ENCODE measurements at regions not wholly inside any gene's neighbourhood (a gene's known extent, or its start where the extent isn't known, plus 50 kb on each side); places are given as distances from the start of the nearest gene placed in this dataset.

DNA sequence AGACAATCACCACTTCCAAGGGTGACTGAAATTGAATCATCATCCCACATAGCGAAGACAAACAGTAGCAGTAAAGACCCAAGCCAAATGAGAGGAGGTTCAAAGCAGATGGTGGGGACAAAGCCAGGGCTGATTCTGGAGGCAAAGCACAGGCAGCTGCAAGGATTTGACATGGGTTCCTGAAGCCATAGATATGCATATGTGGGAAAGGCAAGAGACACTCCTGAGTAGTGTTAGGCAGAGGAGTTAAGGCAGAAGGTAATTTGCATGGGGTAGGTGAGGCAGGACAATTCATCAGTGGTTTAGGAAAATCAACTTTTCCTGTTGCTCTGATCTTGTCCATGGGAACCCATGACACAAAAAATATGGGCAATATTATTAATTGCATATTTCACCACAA, 462.8 kb downstream of the FAM181B start:
- no peak overlapping the region for H3K27ac Mint-ChIP-seq
- no peaks in the 10 kb centered on the region for H3K36me3 Mint-ChIP-seq
- no peak overlapping the region for H3K4me3 Mint-ChIP-seq
- CTCF ChIA-PET: no interaction called here
- no peaks in the 10 kb centered on the region for H3K4me1 Mint-ChIP-seq
- H3K9me3 Mint-ChIP-seq (ENCODE audit: low read depth): no peaks in the 10 kb centered on the region
- ATAC-seq (no peak), DNase-seq (no peak)
- no peaks in the 10 kb centered on the region for H3K27me3 Mint-ChIP-seq

DNA sequence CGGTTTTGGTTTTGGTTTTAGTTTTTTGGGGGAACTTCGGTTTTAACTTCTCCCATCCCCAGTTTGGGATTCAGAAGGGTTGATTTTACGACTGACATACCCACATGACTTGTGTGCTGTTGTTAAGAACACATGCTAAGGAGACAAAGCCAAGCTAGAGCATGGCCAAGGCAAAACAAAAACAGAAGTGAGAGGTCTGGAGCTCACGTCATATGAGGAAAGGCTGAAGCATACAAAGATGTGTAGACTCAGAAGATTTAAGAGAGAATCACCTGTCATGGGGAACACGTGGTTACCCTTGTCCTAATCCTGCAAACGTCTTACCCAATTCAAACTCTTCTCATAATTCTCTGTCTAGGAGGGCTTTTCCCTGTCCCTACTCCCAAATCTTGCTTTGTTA, 465.0 kb downstream of the FAM181B start:
- no peaks in the 10 kb centered on the region for H3K9me3 Mint-ChIP-seq (ENCODE audit: low read depth)
- H3K27me3 Mint-ChIP-seq: no peaks in the 10 kb centered on the region
- no peak overlapping the region for H3K4me3 Mint-ChIP-seq
- no peak overlapping the region for H3K27ac Mint-ChIP-seq
- no peak for ATAC-seq
- H3K4me1 Mint-ChIP-seq: no peaks in the 10 kb centered on the region
- DNase-seq: no peak
- CTCF ChIA-PET: no interaction called here
- no peaks in the 10 kb centered on the region for H3K36me3 Mint-ChIP-seq

DNA sequence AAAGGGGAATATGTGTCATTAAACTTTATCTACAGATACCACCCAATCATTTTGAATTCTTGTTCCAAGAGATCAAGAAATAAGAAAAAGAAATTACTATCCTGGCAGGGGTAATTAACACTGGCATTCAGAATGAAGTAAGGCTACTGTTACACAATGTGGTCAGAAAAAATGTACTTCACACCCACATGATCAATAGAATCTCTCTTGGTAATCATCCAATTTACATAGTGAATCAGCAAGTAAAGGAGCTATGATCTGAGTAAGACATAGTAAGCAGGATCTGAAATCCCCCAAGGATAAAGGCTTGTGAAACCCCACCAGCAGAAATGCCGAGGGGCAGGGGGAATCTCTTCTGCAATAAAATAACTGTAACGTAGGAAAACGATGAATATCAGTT, 466.5 kb downstream of the FAM181B start:
- Mint-ChIP-seq H3K36me3 (no peaks in the 10 kb centered on the region), H3K27me3 (no peaks in the 10 kb centered on the region), H3K4me3 (no peak overlapping the region), H3K27ac (no peak overlapping the region), H3K9me3 (ENCODE audit: low read depth) (no peaks in the 10 kb centered on the region), H3K4me1 (no peaks in the 10 kb centered on the region)
- DNase-seq (no peak), ATAC-seq (no peak)
- CTCF ChIA-PET: no interaction called here

DNA sequence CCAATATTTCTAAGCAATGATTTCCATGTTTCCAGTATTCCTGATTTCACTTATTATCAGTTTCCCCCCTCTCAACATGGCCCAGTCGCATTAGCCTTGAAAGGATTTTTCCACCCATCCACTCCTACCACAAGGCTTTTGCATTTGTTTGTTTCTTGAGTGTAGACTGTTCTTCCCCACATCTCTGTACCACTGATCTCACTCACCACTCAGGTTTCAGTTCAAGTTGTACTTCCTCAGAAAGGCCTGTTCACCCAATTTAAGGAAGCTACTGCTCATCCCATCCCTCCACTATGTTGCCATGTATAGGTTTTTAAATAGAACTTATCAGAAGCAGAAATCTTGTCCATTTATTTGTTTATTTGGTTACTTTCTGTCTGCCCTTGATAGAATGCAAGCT, 472.3 kb downstream of the FAM181B start:
- no peaks in the 10 kb centered on the region for H3K4me1 Mint-ChIP-seq
- no peak overlapping the region for H3K4me3 Mint-ChIP-seq
- DNase-seq: no peak
- no peak for ATAC-seq
- H3K27me3 Mint-ChIP-seq: no peaks in the 10 kb centered on the region
- CTCF ChIA-PET: no interaction called here
- H3K9me3 Mint-ChIP-seq (ENCODE audit: low read depth): no peaks in the 10 kb centered on the region
- no peak overlapping the region for H3K27ac Mint-ChIP-seq
- H3K36me3 Mint-ChIP-seq: no peaks in the 10 kb centered on the region

DNA sequence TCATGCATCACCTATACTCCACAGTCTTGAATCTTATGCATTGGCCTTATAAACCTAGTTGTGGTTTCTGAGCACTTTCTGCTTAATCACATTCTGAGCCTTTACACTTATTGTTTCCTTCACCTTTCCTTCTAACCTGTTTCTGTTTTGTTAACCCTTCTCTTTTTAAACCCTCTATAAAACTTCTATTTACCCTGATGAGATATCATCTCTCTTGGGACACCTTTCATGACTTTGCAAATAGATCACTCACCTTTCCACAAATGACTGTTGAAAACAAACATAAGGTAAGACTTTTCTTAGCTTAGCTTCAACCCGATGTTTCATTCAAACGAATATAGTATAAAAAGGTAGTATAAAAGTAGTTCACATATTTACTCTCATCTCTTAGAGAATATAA, 483.6 kb downstream of the FAM181B start:
- H3K36me3 Mint-ChIP-seq: no peaks in the 10 kb centered on the region
- H3K27ac Mint-ChIP-seq: no peak overlapping the region
- no peaks in the 10 kb centered on the region for H3K9me3 Mint-ChIP-seq (ENCODE audit: low read depth)
- H3K4me1 Mint-ChIP-seq: no peaks in the 10 kb centered on the region
- no peak for ATAC-seq
- no peak overlapping the region for H3K4me3 Mint-ChIP-seq
- DNase-seq: no peak
- CTCF ChIA-PET: no interaction called here
- peaks cover 3% of the 10 kb centered on the region for H3K27me3 Mint-ChIP-seq

DNA sequence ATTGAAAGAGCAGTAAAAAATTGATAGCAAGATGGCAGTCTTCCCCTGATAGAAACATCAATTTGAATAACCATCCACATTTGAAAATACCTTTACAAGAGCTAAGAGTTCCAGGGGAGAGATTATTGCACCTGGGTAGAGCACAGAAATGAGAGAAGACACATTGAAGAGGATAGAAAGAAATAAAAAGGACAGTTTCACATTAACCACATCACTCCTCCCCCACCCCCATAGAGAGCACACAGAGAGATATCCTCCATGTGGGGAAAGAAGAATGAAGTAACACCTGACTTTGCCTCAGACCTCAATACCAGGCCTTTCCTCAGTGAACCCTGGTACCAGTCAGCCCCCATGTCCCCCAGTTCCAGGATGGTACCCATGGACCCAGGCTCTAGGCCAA, 486.7 kb downstream of the FAM181B start:
- no peaks in the 10 kb centered on the region for H3K4me1 Mint-ChIP-seq
- H3K9me3 Mint-ChIP-seq (ENCODE audit: low read depth): no peaks in the 10 kb centered on the region
- CTCF ChIA-PET: no interaction called here
- ATAC-seq (no peak), DNase-seq (no peak)
- no peaks in the 10 kb centered on the region for H3K36me3 Mint-ChIP-seq
- no peak overlapping the region for H3K27ac Mint-ChIP-seq
- H3K27me3 Mint-ChIP-seq: peaks cover 3% of the 10 kb centered on the region
- no peak overlapping the region for H3K4me3 Mint-ChIP-seq

DNA sequence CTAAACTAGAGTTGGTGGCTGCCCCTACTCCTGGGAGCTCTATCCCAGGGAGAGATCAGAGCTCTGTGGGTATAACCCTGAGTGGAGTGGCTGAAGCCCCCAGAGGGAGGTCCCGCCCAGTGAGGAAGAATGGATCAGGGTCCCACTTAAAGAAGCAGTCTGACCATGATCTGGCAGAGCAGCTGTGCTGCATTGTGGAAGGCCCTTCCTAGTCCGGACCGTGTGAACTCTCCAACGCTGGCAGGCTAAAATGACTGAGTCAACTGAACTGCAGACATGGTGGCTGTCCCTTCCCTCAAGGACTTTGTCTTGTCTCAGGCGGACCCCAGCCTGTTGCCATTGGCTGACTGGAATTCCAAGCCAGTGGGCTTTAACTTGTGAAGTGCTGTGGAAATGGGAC, 494.2 kb downstream of the FAM181B start:
- DNase-seq (no peak), ATAC-seq (no peak)
- no peak overlapping the region for H3K27ac Mint-ChIP-seq
- no peaks in the 10 kb centered on the region for H3K4me1 Mint-ChIP-seq
- no peak overlapping the region for H3K4me3 Mint-ChIP-seq
- H3K36me3 Mint-ChIP-seq: no peaks in the 10 kb centered on the region
- no peaks in the 10 kb centered on the region for H3K27me3 Mint-ChIP-seq
- CTCF ChIA-PET: no interaction called here
- no peaks in the 10 kb centered on the region for H3K9me3 Mint-ChIP-seq (ENCODE audit: low read depth)

DNA sequence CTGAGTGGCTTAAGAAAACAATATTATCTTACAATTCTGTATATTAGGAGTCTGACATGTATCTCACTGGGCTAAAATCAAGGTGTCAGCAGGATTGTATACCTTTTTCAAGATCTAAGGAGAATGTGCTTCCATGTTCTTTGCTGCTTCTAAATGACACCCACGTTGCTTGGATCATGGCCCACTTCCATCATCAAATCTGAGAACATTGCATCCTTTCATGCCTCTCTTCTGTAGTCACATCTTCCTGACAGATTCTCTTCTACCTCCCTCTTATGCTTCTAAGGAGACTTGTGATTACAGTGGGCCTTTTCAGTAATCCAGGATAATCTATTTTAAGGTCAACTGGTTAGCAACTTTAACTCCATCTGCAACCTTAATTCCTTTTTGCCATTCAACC, 499.4 kb downstream of the FAM181B start:
- DNase-seq: no peak
- CTCF ChIA-PET: no interaction called here
- H3K9me3 Mint-ChIP-seq (ENCODE audit: low read depth): no peaks in the 10 kb centered on the region
- H3K4me3 Mint-ChIP-seq: no peak overlapping the region
- no peaks in the 10 kb centered on the region for H3K36me3 Mint-ChIP-seq
- ATAC-seq: no peak
- peaks cover 12% of the 10 kb centered on the region for H3K4me1 Mint-ChIP-seq
- no peak overlapping the region for H3K27ac Mint-ChIP-seq
- H3K27me3 Mint-ChIP-seq: peaks cover 4% of the 10 kb centered on the region

DNA sequence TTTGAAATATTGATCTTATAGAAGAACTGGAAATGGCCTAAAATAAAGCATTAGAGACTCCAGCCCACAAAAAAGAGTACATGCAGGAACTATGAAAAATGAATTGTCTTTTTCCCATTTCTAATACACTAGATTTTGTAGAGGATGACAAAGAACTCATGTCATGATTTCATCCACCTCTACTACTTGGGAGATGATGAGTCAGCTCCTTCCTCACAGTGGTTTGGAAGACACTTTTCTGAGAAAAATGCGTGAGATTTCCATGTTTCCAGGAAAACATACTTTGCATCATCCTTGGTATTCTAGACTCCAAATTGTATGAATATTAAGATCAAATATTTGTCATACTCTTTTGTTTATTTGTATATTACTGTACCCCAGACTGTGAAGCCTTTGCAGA, 500.5 kb downstream of the FAM181B start:
- no peaks in the 10 kb centered on the region for H3K36me3 Mint-ChIP-seq
- H3K4me1 Mint-ChIP-seq: peaks cover 12% of the 10 kb centered on the region
- H3K27me3 Mint-ChIP-seq: peaks cover 4% of the 10 kb centered on the region
- no peaks in the 10 kb centered on the region for H3K9me3 Mint-ChIP-seq (ENCODE audit: low read depth)
- no peak for DNase-seq
- H3K4me3 Mint-ChIP-seq: no peak overlapping the region
- no peak for ATAC-seq
- CTCF ChIA-PET: no interaction called here
- H3K27ac Mint-ChIP-seq: no peak overlapping the region

DNA sequence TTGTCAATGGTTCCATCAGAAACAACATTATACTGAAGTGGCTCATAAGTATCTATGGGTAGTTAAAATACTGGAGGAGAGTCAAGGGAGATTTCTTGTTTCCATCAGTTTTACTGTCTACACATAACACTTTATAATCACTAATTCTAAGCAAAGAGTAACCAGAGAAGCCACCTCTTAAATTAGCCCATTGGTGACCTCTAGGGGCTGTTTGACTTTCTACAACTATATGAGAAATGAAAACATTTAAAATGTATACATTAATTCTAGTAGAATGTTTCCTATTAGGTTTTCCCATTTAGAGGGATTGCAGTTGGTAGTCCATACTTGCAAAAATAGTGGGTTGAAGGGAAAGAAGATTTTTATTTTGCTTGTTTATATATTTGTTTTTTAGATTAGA, 504.3 kb downstream of the FAM181B start:
- CTCF ChIA-PET: interaction anchor here (1.2 kb wide), 1 partner anchor 584 kb away, joined by 4 read pairs; no protein-coding TSS in a partner anchor

DNA sequence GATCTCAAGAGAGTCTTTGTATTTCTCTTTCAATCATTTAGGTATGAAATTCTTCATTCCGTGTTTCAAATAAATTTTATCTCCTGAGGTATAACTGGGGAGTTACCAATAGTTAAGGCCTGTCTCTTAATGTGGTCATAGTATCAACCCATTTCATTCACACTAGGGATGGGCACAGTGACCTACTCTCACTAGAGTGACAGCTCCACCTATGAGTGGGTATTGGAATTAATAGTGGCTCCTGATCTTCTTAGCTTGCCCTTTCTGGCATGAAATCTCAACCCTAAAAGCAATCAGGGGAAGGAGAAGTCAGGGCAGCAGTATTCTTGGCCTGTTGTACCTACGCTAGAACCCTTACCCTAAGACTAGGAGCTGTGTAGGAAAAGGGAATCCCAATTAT, 507.7 kb downstream of the FAM181B start:
- Mint-ChIP-seq H3K9me3 (ENCODE audit: low read depth) (no peaks in the 10 kb centered on the region), H3K36me3 (no peaks in the 10 kb centered on the region), H3K4me1 (no peaks in the 10 kb centered on the region), H3K4me3 (no peak overlapping the region), H3K27me3 (no peaks in the 10 kb centered on the region), H3K27ac (no peak overlapping the region)
- ATAC-seq: no peak
- CTCF ChIA-PET: no interaction called here
- DNase-seq: no peak

More for the DNA sequence above, 504.3 kb downstream of the FAM181B start:
- Mint-ChIP-seq H3K9me3 (ENCODE audit: low read depth) (no peaks in the 10 kb centered on the region), H3K4me1 (peaks cover 12% of the 10 kb centered on the region), H3K27me3 (peaks cover 4% of the 10 kb centered on the region), H3K4me3 (no peak overlapping the region), H3K36me3 (no peaks in the 10 kb centered on the region), H3K27ac (no peak overlapping the region)
- DNase-seq (no peak), ATAC-seq (no peak)

DNA sequence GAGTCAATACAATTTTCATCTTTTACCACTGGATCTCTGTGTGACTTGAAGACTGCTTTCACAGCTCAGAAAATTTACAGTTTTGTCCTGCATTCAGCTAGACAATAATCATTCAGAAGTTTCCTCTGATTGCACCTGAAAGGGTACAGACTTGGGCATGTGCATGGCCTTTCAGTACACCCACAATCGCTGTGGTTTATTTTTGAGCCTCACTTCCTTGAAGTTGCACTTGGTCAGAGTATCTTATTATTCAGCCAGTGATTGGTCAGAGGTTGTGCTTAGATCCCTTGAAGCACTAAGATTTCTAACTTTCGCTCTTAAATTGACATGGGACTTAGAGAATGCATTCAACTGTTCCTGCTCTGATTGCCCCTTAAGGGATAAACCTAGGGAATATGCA, 508.2 kb downstream of the FAM181B start:
- no peaks in the 10 kb centered on the region for H3K4me1 Mint-ChIP-seq
- no peaks in the 10 kb centered on the region for H3K27me3 Mint-ChIP-seq
- no peaks in the 10 kb centered on the region for H3K9me3 Mint-ChIP-seq (ENCODE audit: low read depth)
- no peak overlapping the region for H3K4me3 Mint-ChIP-seq
- DNase-seq: no peak
- no peak for ATAC-seq
- no peaks in the 10 kb centered on the region for H3K36me3 Mint-ChIP-seq
- H3K27ac Mint-ChIP-seq: no peak overlapping the region
- CTCF ChIA-PET: no interaction called here

DNA sequence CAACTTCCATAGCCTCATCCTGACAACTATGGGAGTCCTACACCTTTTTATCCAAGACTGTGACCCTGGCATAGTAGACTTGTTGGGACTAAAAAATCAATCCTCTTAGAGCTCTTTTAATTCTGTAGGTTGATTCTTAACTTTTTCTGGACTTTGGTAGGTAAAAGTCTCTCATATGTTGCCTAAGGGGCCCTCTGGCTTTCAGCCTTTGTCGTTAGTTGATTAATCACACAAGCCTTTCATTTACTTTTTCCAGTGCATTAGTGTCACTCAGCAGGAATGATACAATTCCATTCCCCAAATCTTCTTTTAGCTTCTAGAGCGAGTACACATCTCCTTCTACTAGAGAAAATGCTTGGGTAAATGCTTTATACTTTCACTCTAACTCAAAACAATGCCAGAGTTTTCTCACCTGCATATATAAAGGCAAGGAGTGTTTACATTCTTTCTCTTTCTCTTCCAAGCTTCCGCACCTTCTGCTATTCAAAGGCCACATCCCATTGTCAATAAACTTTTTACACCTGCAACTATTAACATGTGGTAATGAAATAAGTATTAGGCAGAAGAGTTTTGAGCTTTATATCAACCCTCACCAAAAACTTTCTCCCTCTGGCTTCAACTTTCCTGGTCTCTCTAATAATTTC, 516.6 kb downstream of the FAM181B start:
- no peak overlapping the region for H3K27ac Mint-ChIP-seq
- no peak overlapping the region for H3K4me3 Mint-ChIP-seq
- no peaks in the 10 kb centered on the region for H3K27me3 Mint-ChIP-seq
- no peak for DNase-seq
- no peaks in the 10 kb centered on the region for H3K9me3 Mint-ChIP-seq (ENCODE audit: low read depth)
- ATAC-seq: no peak
- no peaks in the 10 kb centered on the region for H3K4me1 Mint-ChIP-seq
- CTCF ChIA-PET: no interaction called here
- no peaks in the 10 kb centered on the region for H3K36me3 Mint-ChIP-seq

DNA sequence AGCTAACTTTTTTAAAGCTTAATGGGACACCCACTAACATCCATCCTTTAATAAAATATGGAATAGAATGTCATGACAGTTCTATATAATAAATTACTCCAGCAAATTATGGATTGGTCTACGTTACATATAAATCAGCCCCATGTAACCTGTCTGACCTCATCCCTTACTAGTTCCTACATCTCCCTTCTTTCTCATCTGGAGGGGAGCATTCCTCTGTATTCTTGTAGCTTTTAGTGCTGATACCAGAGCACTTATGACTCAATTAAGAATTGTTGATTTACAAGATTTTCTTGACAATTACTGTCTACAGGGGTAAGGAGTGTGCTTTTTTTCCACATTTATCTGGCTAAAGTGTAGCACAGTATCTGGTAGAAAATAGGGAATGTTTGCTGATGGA, 523.7 kb downstream of the FAM181B start:
- Mint-ChIP-seq H3K9me3 (ENCODE audit: low read depth) (no peaks in the 10 kb centered on the region), H3K27ac (no peak overlapping the region), H3K36me3 (no peaks in the 10 kb centered on the region), H3K4me3 (no peak overlapping the region), H3K4me1 (no peaks in the 10 kb centered on the region), H3K27me3 (no peaks in the 10 kb centered on the region)
- CTCF ChIA-PET: no interaction called here
- no peak for DNase-seq
- no peak for ATAC-seq

DNA sequence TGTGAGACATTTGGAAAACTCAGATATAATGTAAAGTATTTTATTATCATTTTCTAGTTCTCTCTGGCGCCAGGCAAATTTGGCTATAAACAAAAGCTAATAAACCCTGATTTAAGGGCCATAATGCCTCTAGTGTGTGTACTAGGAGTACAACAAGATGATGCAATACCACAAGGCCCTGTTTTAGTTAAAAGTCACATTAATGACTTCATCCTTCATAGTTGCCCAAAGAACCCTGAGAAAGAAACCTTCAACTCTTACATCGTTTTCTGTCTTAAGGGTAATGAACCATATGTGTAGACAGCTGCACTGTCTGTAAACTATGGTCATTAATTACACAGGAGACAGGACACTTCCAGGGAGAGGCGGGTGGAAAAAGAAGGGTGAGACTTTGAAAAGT, 538.4 kb downstream of the FAM181B start:
- Mint-ChIP-seq H3K27ac (no peak overlapping the region), H3K36me3 (no peaks in the 10 kb centered on the region), H3K27me3 (no peaks in the 10 kb centered on the region), H3K9me3 (ENCODE audit: low read depth) (no peaks in the 10 kb centered on the region), H3K4me1 (no peaks in the 10 kb centered on the region), H3K4me3 (no peak overlapping the region)
- DNase-seq: no peak
- no peak for ATAC-seq
- CTCF ChIA-PET: no interaction called here

All from activated CD8-positive, alpha-beta memory T cell treated with anti-CD3 and anti-CD28 coated beads, Interleukin-2, amount 10 ng/mL, durations not matched to agents 7 days and 5 days (primary cell).